ENCODE measurements at regions not wholly inside any gene's neighbourhood (a gene's known extent, or its start where the extent isn't known, plus 50 kb on each side); places are given as distances from the start of the nearest gene placed in this dataset.
"Not testable (repeated sequence)": the region's sequence is repeated elsewhere in the genome, so short reads cannot be mapped to it uniquely, and the experiment has no call there.

- Histone ChIP-seq H3K27ac (no peak overlapping the region), H3K36me3 (no peaks in the 10 kb centered on the region), H3K4me1 (no peaks in the 10 kb centered on the region), H3K27me3 (ENCODE audit: low read depth) (no peaks in the 10 kb centered on the region), H3K9me3 (no peaks in the 10 kb centered on the region), H3K4me3 (no peak overlapping the region)
- no peak for TF ChIP-seq CTCF (IDR thresholded peaks at IDR 0.05)
- intact Hi-C loops (cut with DNase I): no loop called here
- DNase-seq (no peak), ATAC-seq (no peak)
Measured at GRCh38 chr5:162811071-162811470, 626.3 kb upstream of the CCNG1 start.

GRCh38 chr5:162816816-162817215 lies 620.6 kb upstream of the CCNG1 start:
- ATAC-seq: no peak
- Histone ChIP-seq H3K9me3 (no peaks in the 10 kb centered on the region), H3K4me3 (no peak overlapping the region), H3K27me3 (ENCODE audit: low read depth) (no peaks in the 10 kb centered on the region), H3K4me1 (no peaks in the 10 kb centered on the region), H3K27ac (no peak overlapping the region), H3K36me3 (no peaks in the 10 kb centered on the region)
- no peak for DNase-seq
- TF ChIP-seq CTCF (IDR thresholded peaks at IDR 0.05): no peak
- intact Hi-C loops (cut with DNase I): no loop called here

GRCh38 chr5:162817364-162817763 lies 620.0 kb upstream of the CCNG1 start:
- TF ChIP-seq CTCF (IDR thresholded peaks at IDR 0.05): no peak
- intact Hi-C loops (cut with DNase I): no loop called here
- H3K27me3 ChIP-seq (ENCODE audit: low read depth): no peaks in the 10 kb centered on the region
- no peak for DNase-seq
- no peaks in the 10 kb centered on the region for H3K36me3 ChIP-seq
- H3K4me3 ChIP-seq: no peak overlapping the region
- no peak overlapping the region for H3K27ac ChIP-seq
- no peak for ATAC-seq
- no peaks in the 10 kb centered on the region for H3K9me3 ChIP-seq
- no peaks in the 10 kb centered on the region for H3K4me1 ChIP-seq

- H3K4me1 ChIP-seq; H3K36me3 ChIP-seq; H3K4me3 ChIP-seq; H3K9me3 ChIP-seq; DNase-seq; intact Hi-C loops (cut with DNase I); H3K27ac ChIP-seq; H3K27me3 ChIP-seq (ENCODE audit: low read depth); ATAC-seq: not testable (repeated sequence)
Measured at GRCh38 chr5:162821664-162822063, 615.7 kb upstream of the CCNG1 start.

GRCh38 chr5:162824360-162824759 lies 613.0 kb upstream of the CCNG1 start:
- DNase-seq: no peak
- H3K27me3 ChIP-seq (ENCODE audit: low read depth): no peaks in the 10 kb centered on the region
- H3K4me3 ChIP-seq: no peak overlapping the region
- H3K9me3 ChIP-seq: no peaks in the 10 kb centered on the region
- H3K27ac ChIP-seq: no peak overlapping the region
- no peaks in the 10 kb centered on the region for H3K36me3 ChIP-seq
- ATAC-seq: no peak
- no peaks in the 10 kb centered on the region for H3K4me1 ChIP-seq
- intact Hi-C loops (cut with DNase I): no loop called here
- no peak for TF ChIP-seq CTCF (IDR thresholded peaks at IDR 0.05)

GRCh38 chr5:162837155-162837554 lies 600.2 kb upstream of the CCNG1 start:
- TF ChIP-seq CTCF (IDR thresholded peaks at IDR 0.05): no peak
- Histone ChIP-seq H3K27me3 (ENCODE audit: low read depth) (no peaks in the 10 kb centered on the region), H3K9me3 (no peaks in the 10 kb centered on the region), H3K4me1 (no peaks in the 10 kb centered on the region), H3K36me3 (no peaks in the 10 kb centered on the region), H3K27ac (no peak overlapping the region), H3K4me3 (no peak overlapping the region)
- intact Hi-C loops (cut with DNase I): no loop called here
- no peak for DNase-seq
- no peak for ATAC-seq
